Breast epithelium (tissue), 4 donors: ENCODE measurements at regions not wholly inside any gene's neighbourhood (a gene's known extent, or its start where the extent isn't known, plus 50 kb on each side); places are given as distances from the start of the nearest gene placed in this dataset.

ENCODE experiments used
- DNase-seq, 2 donors: peaks; one replicate each; pipeline ENCODE4 v3.0.0-alpha.2; 2019; ENCODE audit warnings: low spot score in 2 of 2
- H3K27ac ChIP-seq, 2 donors: fragments of 200-600 bp; sonication (generic) in 1 of 2; one replicate each; pipeline ENCODE4 v1.5.1; 2016 to 2019; ENCODE audit warnings: mild to moderate bottlenecking in 1 of 2
- H3K27me3 ChIP-seq, 2 donors: fragments of 200-600 bp; sonication (generic) in 1 of 2; one replicate each; pipeline versions ENCODE4 v1.5.1 to v1.6.0; 2017 to 2019; ENCODE audit warnings: control low read depth in 1 of 2, mild to moderate bottlenecking in 1 of 2
- H3K36me3 ChIP-seq: fragments of 200-600 bp; one replicate; pipeline ENCODE4 v1.5.1; 2019
- H3K4me1 ChIP-seq, 2 donors: fragments of 200-600 bp; sonication (generic); one replicate each; pipeline ENCODE4 v1.5.1; 2016 to 2019; ENCODE audit warnings: control low read depth in 1 of 2
- H3K4me3 ChIP-seq, 3 donors: fragments of 200-600 bp; sonication (generic); 1 replicate in 2 of 3; 2 replicates in 1 of 3; pipeline ENCODE4 v1.5.1; 2016 to 2019; ENCODE audit warnings: mild to moderate bottlenecking in 3 of 3, moderate library complexity in 2 of 3
- H3K9me3 ChIP-seq, 2 donors: fragments of 200-600 bp; sonication (generic) in 1 of 2; one replicate each; pipeline ENCODE4 v1.5.1; 2016 to 2019; ENCODE audit warnings: control low read depth in 1 of 2
- CTCF ChIP-seq, 3 donors: fragments of 450-650 bp; IDR thresholded peaks; one replicate each; pipeline ENCODE4 v1.5.1; 2016 to 2017; ENCODE audit warnings: antibody characterized with exemption in 3 of 3, mild to moderate bottlenecking in 3 of 3, moderate library complexity in 3 of 3
- POLR2A ChIP-seq: fragments of 450-650 bp; IDR thresholded peaks from one replicate; pipeline ENCODE4 v1.6.1; 2016; ENCODE audit warnings: antibody characterized with exemption, mild to moderate bottlenecking, moderate library complexity
- POLR2AphosphoS5 ChIP-seq, 3 donors: sonication (generic); formaldehyde crosslinking; IDR thresholded peaks; one replicate each; pipeline ENCODE4 v1.6.1; 2017; ENCODE audit warnings: antibody characterized with exemption in 3 of 3
- intact Hi-C: fragments of 100-400 bp; cut with DNase I; formaldehyde crosslinking; loops from one replicate; pipeline ENCODE4 v1.15.1; 2023; ENCODE audit warnings: low total_unique reads

GRCh38 chr5:25991639-25992038 lies 1046.7 kb downstream of the CDH9 start:
- Histone ChIP-seq H3K27ac (no peak overlapping the region), H3K4me1 (no peaks in the 10 kb centered on the region), H3K4me3 (no peak overlapping the region), H3K27me3 (no peaks in the 10 kb centered on the region), H3K36me3 (no peaks in the 10 kb centered on the region), H3K9me3 (no peaks in the 10 kb centered on the region)
- DNase-seq = no peak
- no peak for TF ChIP-seq POLR2A
- no peak for TF ChIP-seq CTCF (IDR thresholded peaks at IDR 0.05)
- intact Hi-C loops = no loop called here

- Histone ChIP-seq H3K36me3 (no peaks in the 10 kb centered on the region), H3K27me3 (no peaks in the 10 kb centered on the region), H3K9me3 (no peaks in the 10 kb centered on the region), H3K4me1 (no peaks in the 10 kb centered on the region), H3K27ac (no peak overlapping the region), H3K4me3 (no peak overlapping the region)
- TF ChIP-seq CTCF (IDR thresholded peaks at IDR 0.05) = no peak
- TF ChIP-seq POLR2AphosphoS5 (IDR thresholded peaks at IDR 0.05) = no peak
- no peak for TF ChIP-seq POLR2A
- intact Hi-C loops = no loop called here
- no peak for DNase-seq
Measured at GRCh38 chr5:25990771-25991170, 1047.6 kb downstream of the CDH9 start.

GRCh38 chr5:25979086-25979485 lies 1059.3 kb downstream of the CDH9 start:
- TF ChIP-seq POLR2AphosphoS5 (IDR thresholded peaks at IDR 0.05) (no peak), POLR2A (no peak), CTCF (IDR thresholded peaks at IDR 0.05) (no peak)
- intact Hi-C loops = no loop called here
- no peak overlapping the region for H3K4me3 ChIP-seq
- H3K4me1 ChIP-seq = no peaks in the 10 kb centered on the region
- DNase-seq = no peak
- peaks cover 0 to 12% of the 10 kb centered on the region in 2 donors for H3K9me3 ChIP-seq
- H3K27me3 ChIP-seq = no peaks in the 10 kb centered on the region
- no peak overlapping the region for H3K27ac ChIP-seq
- no peaks in the 10 kb centered on the region for H3K36me3 ChIP-seq

- no peak overlapping the region for H3K4me3 ChIP-seq
Measured at GRCh38 chr5:25975885-25976284, 1062.5 kb downstream of the CDH9 start.

GRCh38 chr5:25974451-25974850 lies 1063.9 kb downstream of the CDH9 start:
- Histone ChIP-seq H3K9me3 (no peaks in the 10 kb centered on the region), H3K27me3 (no peaks in the 10 kb centered on the region), H3K27ac (no peak overlapping the region), H3K4me1 (no peaks in the 10 kb centered on the region), H3K36me3 (no peaks in the 10 kb centered on the region), H3K4me3 (no peak overlapping the region)
- no peak for DNase-seq
- intact Hi-C loops = no loop called here
- no peak for TF ChIP-seq POLR2AphosphoS5 (IDR thresholded peaks at IDR 0.05)
- no peak for TF ChIP-seq CTCF (IDR thresholded peaks at IDR 0.05)
- TF ChIP-seq POLR2A = no peak

More at GRCh38 chr5:25975885-25976284, 1062.5 kb downstream of the CDH9 start:
- TF ChIP-seq POLR2A (no peak), CTCF (IDR thresholded peaks at IDR 0.05) (no peak), POLR2AphosphoS5 (IDR thresholded peaks at IDR 0.05) (no peak)
- DNase-seq = no peak
- Histone ChIP-seq H3K4me1 (no peaks in the 10 kb centered on the region), H3K27ac (no peak overlapping the region), H3K9me3 (peaks cover 0 to 12% of the 10 kb centered on the region in 2 donors), H3K36me3 (no peaks in the 10 kb centered on the region), H3K27me3 (no peaks in the 10 kb centered on the region)
- intact Hi-C loops = no loop called here
